ENCODE measurements at regions not wholly inside any gene's neighbourhood (a gene's known extent, or its start where the extent isn't known, plus 50 kb on each side); places are given as distances from the start of the nearest gene placed in this dataset.

DNA sequence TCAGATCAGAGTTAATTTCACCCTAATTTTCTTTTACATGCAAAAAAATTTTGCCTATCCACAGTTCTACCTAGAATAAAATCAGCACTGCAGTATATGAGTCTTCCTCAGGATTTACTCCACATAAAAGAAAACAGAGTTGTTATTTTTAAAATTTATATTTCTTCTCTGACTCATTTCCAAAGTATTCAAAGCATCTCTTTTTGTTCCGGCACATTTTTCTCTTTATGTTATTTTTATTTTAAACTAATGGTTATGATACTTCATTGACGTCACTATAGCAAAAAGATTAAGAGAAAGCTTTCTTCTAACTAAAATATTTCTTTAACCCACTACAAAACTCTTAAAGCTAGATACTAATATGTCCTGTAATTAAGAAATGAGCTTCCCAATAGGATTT lies 590.4 kb downstream of the PRELID2 start:
- no peak for DNase-seq (ENCODE audit: low spot score)

DNA sequence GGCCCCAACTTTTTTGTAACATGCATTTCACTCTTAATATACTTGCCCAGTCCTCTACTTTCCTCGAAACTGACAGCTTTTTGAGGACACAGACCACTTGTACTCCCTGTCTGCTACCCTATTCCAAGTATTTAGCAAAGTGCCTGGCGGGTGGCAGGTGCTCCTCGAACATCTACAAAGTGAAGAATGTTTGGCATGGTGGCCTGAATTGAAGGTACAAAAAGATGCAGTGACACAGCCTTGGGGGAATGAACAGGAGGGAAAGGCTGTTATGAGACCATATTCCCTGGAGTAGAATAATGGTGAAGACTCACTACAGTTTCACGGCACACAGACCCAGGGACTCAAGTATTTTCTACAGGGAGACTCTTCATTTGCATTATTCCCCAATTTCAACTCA lies 590.9 kb downstream of the PRELID2 start:
- DNase-seq (ENCODE audit: low spot score), result no peak

- no peak for DNase-seq (ENCODE audit: low spot score)
These were observed 592.1 kb downstream of the PRELID2 start for GRCh38 chr5:145243016-145243415.

DNA sequence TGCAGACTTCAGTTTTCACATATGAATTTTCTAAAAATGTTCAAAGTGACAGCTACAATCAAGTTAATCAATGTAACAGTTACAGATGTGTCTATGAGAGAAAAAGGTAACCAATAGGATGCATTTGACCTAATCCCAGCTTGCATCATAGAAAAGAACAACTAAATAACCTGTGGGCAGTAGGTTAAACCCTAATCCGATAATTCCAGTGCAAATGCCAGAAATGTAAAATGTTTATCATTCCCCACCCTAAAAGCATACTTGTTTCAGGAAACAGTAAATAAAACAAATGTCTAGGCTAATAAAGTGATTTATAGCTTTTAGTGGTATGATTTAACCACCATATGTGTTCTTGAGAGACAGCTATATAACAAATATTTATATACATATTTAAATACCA lies 592.6 kb downstream of the PRELID2 start:
- no peak for DNase-seq (ENCODE audit: low spot score)

DNA sequence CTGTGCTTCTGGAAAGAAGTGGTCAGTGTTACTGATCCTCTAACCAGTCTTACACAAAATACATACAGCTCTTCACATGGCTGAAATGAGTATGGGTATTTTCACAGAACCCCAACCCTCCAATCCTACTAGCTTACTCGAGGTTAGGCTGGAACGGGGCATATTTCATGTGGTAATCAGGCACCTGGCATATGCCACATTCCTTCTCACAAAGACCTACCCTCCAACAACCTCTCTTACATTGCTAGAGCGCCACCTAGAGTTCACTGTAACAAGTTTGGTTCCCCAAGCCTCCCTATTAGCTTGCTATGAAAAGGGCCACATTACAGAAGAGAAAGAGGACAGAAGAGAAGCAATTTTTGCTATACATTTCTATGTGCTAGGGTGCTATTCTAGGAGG lies 597.3 kb downstream of the PRELID2 start:
- peak; percentile 60 for DNase-seq (ENCODE audit: low spot score)

DNA sequence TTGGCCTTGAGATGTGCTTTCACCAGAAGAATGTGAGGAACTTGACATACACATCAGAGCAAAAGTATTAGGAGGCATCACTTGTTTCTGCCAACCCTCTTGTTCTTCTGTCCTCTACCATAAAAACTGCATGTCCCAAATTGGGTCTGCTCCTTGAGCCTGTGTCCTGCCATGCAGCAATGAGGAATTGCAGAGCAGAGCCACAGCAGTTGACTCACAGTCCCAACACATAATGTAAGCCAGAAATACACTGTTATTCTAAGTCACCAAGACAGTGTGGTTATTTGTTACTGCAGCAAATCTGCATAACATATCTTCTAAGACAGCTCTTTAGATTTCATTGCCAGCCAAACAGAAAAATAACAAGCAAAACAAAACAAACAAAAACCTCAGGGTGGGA lies 598.2 kb downstream of the PRELID2 start:
- DNase-seq (ENCODE audit: low spot score), result no peak

DNA sequence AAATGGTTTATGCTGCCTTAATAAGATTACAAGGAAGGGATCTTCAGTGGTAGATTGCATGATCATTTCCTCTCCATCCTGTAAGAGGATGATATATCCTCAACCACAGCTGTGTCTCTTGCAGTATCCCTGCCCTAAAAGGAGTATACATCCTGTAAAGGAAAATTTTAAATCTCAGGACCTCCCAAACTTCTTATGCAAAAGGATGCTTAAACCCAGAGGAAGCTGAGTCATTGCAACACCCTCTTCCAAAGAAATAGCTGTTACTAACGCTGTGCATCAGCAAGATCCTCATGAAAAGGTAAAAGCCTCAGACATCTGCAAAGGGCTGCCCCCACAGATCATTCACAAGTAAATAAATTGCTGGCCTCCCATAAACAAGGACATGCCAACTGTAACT lies 599.0 kb downstream of the PRELID2 start:
- no peak for DNase-seq (ENCODE audit: low spot score)

GRCh38 chr5:145233461-145233860 lies 601.7 kb downstream of the PRELID2 start:
- no peak for DNase-seq (ENCODE audit: low spot score)

DNA sequence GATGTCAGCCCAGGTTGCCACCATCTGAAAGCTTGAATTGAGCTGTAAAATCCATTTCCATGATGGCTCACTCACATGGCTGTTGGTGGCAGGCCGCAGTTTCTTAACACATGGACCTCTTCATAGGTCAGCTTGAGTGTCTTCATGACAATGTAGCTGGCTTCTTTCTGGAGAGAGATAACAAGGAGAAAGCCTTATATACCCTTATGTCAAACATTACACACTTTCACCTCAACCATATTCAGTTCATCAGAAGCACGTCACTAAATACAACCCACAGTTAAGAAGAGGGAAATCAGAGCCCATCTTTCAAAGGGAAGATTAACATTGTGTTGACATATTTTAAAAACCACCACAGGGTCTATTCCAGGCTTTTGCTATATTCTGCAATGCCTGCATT lies 604.4 kb downstream of the PRELID2 start:
- no peak for DNase-seq (ENCODE audit: low spot score)

- DNase-seq (ENCODE audit: low spot score), result no peak
These were observed 606.6 kb downstream of the PRELID2 start for GRCh38 chr5:145228564-145228963.

DNA sequence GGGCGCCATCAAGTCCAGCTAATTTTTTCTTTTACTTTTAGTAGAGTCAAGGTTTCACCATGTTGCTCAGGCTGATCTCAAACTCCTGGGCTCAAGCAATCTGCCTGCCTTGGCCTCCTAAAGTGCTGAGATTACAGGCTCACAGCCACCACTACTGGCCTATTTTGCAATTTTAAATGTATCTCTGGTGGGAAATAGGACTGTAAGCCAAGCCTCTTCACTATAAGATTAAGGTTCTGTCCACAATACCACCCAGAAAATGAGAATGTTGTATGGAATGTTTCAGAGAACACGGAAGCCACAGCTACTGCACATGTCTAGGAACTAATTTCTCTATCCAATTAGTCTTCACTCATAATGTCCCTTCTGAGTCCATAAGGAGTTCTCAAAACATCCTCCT lies 607.3 kb downstream of the PRELID2 start:
- DNase-seq (ENCODE audit: low spot score), result no peak

DNA sequence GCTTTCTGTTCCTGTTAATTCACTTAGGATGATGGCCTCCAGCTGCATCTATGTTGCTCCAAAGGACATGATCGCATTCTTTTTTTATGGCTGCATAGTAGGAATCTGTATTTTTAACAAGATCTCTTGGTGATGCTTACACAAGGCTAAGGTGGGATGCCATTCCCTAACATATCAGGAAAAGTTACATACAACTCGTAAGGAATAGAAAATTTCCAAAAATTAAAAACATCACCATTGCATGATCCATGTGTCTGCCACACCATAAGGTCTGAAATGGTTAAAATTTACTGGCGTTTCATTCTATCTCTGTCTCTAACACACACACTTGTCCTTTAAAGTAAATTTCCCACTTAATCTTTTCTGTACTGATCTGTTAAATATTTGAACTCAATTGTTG lies 608.4 kb downstream of the PRELID2 start:
- DNase-seq (ENCODE audit: low spot score), result no peak

DNA sequence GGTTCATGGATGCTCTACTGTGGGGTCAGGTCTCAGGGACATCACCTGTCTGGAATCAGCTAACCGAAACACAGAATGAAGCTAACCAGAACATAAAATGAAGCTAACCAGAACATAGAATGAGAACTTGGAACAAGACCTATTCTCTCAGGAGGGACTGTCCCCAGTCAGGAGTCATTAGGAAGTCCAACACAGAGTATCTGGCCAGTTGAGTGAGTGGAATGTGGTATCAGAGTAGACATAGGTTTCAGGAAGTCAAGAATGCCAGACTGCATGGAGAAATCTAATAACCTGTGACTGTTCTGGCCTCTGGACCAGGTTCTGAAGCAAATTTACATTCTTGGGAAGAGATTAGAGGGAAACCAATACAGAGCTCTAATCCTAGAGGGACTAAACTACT lies 609.6 kb downstream of the PRELID2 start:
- no peak for DNase-seq (ENCODE audit: low spot score)

- no peak for DNase-seq (ENCODE audit: low spot score)
These were observed 611.6 kb downstream of the PRELID2 start for GRCh38 chr5:145223582-145223981.

GRCh38 chr5:145222622-145223021 lies 612.5 kb downstream of the PRELID2 start:
- DNase-seq (ENCODE audit: low spot score), result no peak

GRCh38 chr5:145221416-145221815 lies 613.7 kb downstream of the PRELID2 start:
- no peak for DNase-seq (ENCODE audit: low spot score)

- DNase-seq (ENCODE audit: low spot score), result no peak
These were observed 614.7 kb downstream of the PRELID2 start for GRCh38 chr5:145220481-145220880.

GRCh38 chr5:145218982-145219381 lies 616.2 kb downstream of the PRELID2 start:
- DNase-seq (ENCODE audit: low spot score), result no peak

GRCh38 chr5:145218019-145218418 lies 617.1 kb downstream of the PRELID2 start:
- no peak for DNase-seq (ENCODE audit: low spot score)

GRCh38 chr5:145210020-145210419 lies 625.1 kb downstream of the PRELID2 start:
- DNase-seq (ENCODE audit: low spot score), result no peak

- no peak for DNase-seq (ENCODE audit: low spot score)
These were observed 629.6 kb downstream of the PRELID2 start for GRCh38 chr5:145205546-145205945.

- no peak for DNase-seq (ENCODE audit: low spot score)
These were observed 630.4 kb downstream of the PRELID2 start for GRCh38 chr5:145204743-145205142.

GRCh38 chr5:145203193-145203592 lies 631.9 kb downstream of the PRELID2 start:
- no peak for DNase-seq (ENCODE audit: low spot score)

DNA sequence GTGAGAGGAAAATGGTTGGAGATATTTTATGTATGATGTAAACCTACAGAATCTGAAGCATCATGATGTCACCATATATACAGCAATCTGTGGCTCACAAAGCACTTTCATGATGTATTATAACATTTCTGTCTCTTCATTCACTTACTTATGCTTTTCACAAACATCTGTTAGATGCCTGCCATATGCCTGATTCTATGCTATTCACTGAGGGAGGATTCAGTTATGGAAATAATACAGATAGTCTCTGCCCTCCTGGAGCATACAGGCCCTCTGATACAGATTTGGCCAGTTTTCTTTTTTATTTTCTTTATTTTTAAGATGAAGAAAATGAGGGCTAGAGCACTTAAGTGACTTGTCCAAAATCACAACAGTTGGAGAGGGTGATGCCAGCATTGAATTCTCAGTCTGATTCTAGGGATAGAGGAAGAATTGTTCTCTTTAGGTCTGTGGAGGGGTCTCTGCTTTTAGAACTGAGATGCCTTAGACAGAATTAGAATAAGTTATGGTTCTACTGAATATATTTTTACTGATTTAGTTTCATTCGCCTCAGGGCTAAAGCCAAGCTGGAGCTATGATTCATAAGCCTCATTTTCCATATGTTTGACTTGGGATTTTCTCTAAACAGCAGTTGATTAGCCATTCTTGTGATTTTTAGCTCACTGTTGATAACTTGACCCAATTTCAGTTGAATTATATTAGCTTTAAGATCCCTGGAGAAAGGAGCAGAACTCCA lies 636.4 kb downstream of the PRELID2 start:
- DNase-seq (ENCODE audit: low spot score), result no peak

- DNase-seq (ENCODE audit: low spot score), result no peak
These were observed 645.4 kb downstream of the PRELID2 start for GRCh38 chr5:145189746-145190145.

Measured in RKO (cell line).